Common myeloid progenitor, CD34-positive (primary cell): ENCODE measurements at regions not wholly inside any gene's neighbourhood (a gene's known extent, or its start where the extent isn't known, plus 50 kb on each side); places are given as distances from the start of the nearest gene placed in this dataset.

ENCODE experiments used
- CTCF ChIA-PET: fragments of 350-600 bp; sonication (Branson Sonifier 250); formaldehyde crosslinking; loops from one replicate; lab custom pipeline; 2021; ENCODE audit warnings: antibody characterized with exemption; lab: Charles Lee
- POLR2A ChIA-PET: fragments of 350-600 bp; sonication (Branson Sonifier 250); formaldehyde crosslinking; loops from one replicate; lab custom pipeline; 2021; ENCODE audit warnings: antibody characterized with exemption; lab: Charles Lee
- DNase-seq, 3 donors: peaks; one replicate each; pipeline versions ENCODE4 v3.0.0 to v3.0.0-alpha.2; 2013
- H3K27ac ChIP-seq, 2 experiments: 1 replicate in 1 of 2; 2 replicates in 1 of 2; pipeline ENCODE4 v1.7.0; 2013; ENCODE audit warnings: inconsistent platforms in 2 of 2, low read length in 2 of 2, mild to moderate bottlenecking in 2 of 2, low read depth in 1 of 2, moderate library complexity in 1 of 2; ENCODE audit not compliant: severe bottlenecking in 2 of 2, insufficient read depth in 1 of 2, poor library complexity in 1 of 2
- H3K27me3 ChIP-seq, 5 experiments: replicated peaks in 2 of 5; 1 replicate in 3 of 5; 2 replicates in 2 of 5; pipeline versions ENCODE4 v1.6.1 to v1.7.0; 2013; ENCODE audit warnings: low read length in 4 of 5, mild to moderate bottlenecking in 2 of 5, moderate library complexity in 2 of 5, inconsistent platforms in 1 of 5; ENCODE audit not compliant: insufficient read depth in 5 of 5, control insufficient read depth in 4 of 5
- H3K36me3 ChIP-seq, 4 experiments: 1 replicate in 2 of 4; 2 replicates in 2 of 4; pipeline versions ENCODE4 v1.6.1 to v1.7.0; 2013; ENCODE audit warnings: low read length in 3 of 4, control low read depth in 1 of 4, mild to moderate bottlenecking in 1 of 4; ENCODE audit not compliant: control insufficient read depth in 4 of 4, insufficient read depth in 4 of 4
- H3K4me1 ChIP-seq, 4 experiments: 1 replicate in 3 of 4; 2 replicates in 1 of 4; pipeline versions ENCODE4 v1.6.1 to v1.7.1; 2013; ENCODE audit warnings: low read length in 3 of 4, mild to moderate bottlenecking in 3 of 4, control low read depth in 1 of 4, inconsistent platforms in 1 of 4, moderate library complexity in 1 of 4; ENCODE audit not compliant: control insufficient read depth in 4 of 4, insufficient read depth in 4 of 4; ENCODE audit errors: control extremely low read depth in 1 of 4
- H3K4me3 ChIP-seq, 7 experiments: 1 replicate in 4 of 7; 2 replicates in 3 of 7; pipeline versions ENCODE4 v1.5.1 to v1.7.0; 2013; ENCODE audit warnings: mild to moderate bottlenecking in 7 of 7, low read length in 6 of 7, moderate library complexity in 6 of 7, inconsistent platforms in 2 of 7, low read depth in 2 of 7, control low read depth in 1 of 7; ENCODE audit not compliant: insufficient read depth in 4 of 7, control insufficient read depth in 1 of 7; ENCODE audit errors: extremely low read depth in 1 of 7
- H3K9me3 ChIP-seq, 5 experiments: 1 replicate in 4 of 5; 2 replicates in 1 of 5; pipeline versions ENCODE4 v1.6.1 to v1.7.1; 2013; ENCODE audit warnings: low read length in 4 of 5, mild to moderate bottlenecking in 2 of 5, inconsistent platforms in 1 of 5, low read depth in 1 of 5, moderate library complexity in 1 of 5; ENCODE audit not compliant: control insufficient read depth in 4 of 5, insufficient read depth in 2 of 5; ENCODE audit errors: control extremely low read depth in 1 of 5
- WGBS: methylation state at CpG from one replicate; pipeline ENCODE4 v1.1.5; 2013; ENCODE audit not compliant: insufficient coverage; 5-methylcytosine and 5-hydroxymethylcytosine counted together

- POLR2A ChIA-PET: no interaction called here
- Histone ChIP-seq H3K36me3 (no peaks in the 10 kb centered on the region), H3K27me3 (no peaks in the 10 kb centered on the region), H3K4me3 (peak overlapping the region in 1 of 7 experiments; percentile 7), H3K27ac (no peak overlapping the region), H3K9me3 (peaks cover 0 to 14% (median 0%) of the 10 kb centered on the region in 5 experiments), H3K4me1 (peaks cover 6 to 11% (median 7%) of the 10 kb centered on the region in 4 experiments)
- DNase-seq: peak in 2 of 3 donors; percentile 11 to 20
- WGBS: 0% methylated on average over 1 of the region's 2 CpGs
- CTCF ChIA-PET: no interaction called here
Measured at GRCh38 chr3:117893638-117894037, 1141.0 kb downstream of the IGSF11 start.

- WGBS: 91% methylated on average over 2 of the region's 6 CpGs
- DNase-seq: no peak
- CTCF ChIA-PET: no interaction called here
- Histone ChIP-seq H3K27me3 (no peaks in the 10 kb centered on the region), H3K36me3 (no peaks in the 10 kb centered on the region), H3K4me3 (no peak overlapping the region), H3K4me1 (peaks cover 0 to 1% (median under 1%) of the 10 kb centered on the region in 4 experiments), H3K9me3 (peaks cover 0 to 14% (median 0%) of the 10 kb centered on the region in 5 experiments), H3K27ac (no peak overlapping the region)
- POLR2A ChIA-PET: no interaction called here
Measured at GRCh38 chr3:117898722-117899522, 1135.7 kb downstream of the IGSF11 start.

- ChIA-PET CTCF (no interaction called here), POLR2A (no interaction called here)
- no peak overlapping the region for H3K4me3 ChIP-seq
- H3K27me3 ChIP-seq: no peaks in the 10 kb centered on the region
- peaks cover 0 to 2% (median 0%) of the 10 kb centered on the region in 5 experiments for H3K9me3 ChIP-seq
- H3K27ac ChIP-seq: no peak overlapping the region
- no peak for DNase-seq
- H3K36me3 ChIP-seq: no peaks in the 10 kb centered on the region
- no peaks in the 10 kb centered on the region for H3K4me1 ChIP-seq
Measured at GRCh38 chr3:117903226-117903625, 1131.4 kb downstream of the IGSF11 start.

- POLR2A ChIA-PET: no interaction called here
Measured at GRCh38 chr3:117910820-117911521, 1123.7 kb downstream of the IGSF11 start.

GRCh38 chr3:117912352-117912751 is 1122.3 kb downstream of the IGSF11 start:
- Histone ChIP-seq H3K4me3 (no peak overlapping the region), H3K27me3 (peaks cover 0 to 2% (median 0%) of the 10 kb centered on the region in 5 experiments), H3K27ac (no peak overlapping the region), H3K9me3 (no peaks in the 10 kb centered on the region), H3K4me1 (no peaks in the 10 kb centered on the region), H3K36me3 (no peaks in the 10 kb centered on the region)
- 100% methylated on average over 1 of the region's 2 CpGs for WGBS
- no peak for DNase-seq
- POLR2A ChIA-PET: no interaction called here
- CTCF ChIA-PET: no interaction called here

More at GRCh38 chr3:117910820-117911521, 1123.7 kb downstream of the IGSF11 start:
- WGBS: 100% methylated on average over 1 of the region's 3 CpGs
- no peaks in the 10 kb centered on the region for H3K4me1 ChIP-seq
- no peak overlapping the region for H3K4me3 ChIP-seq
- CTCF ChIA-PET: no interaction called here
- no peaks in the 10 kb centered on the region for H3K9me3 ChIP-seq
- DNase-seq: no peak
- no peaks in the 10 kb centered on the region for H3K27me3 ChIP-seq
- no peak overlapping the region for H3K27ac ChIP-seq
- H3K36me3 ChIP-seq: no peaks in the 10 kb centered on the region

GRCh38 chr3:117914540-117915100 is 1120.0 kb downstream of the IGSF11 start:
- ChIA-PET POLR2A (no interaction called here), CTCF (no interaction called here)
- Histone ChIP-seq H3K4me1 (no peaks in the 10 kb centered on the region), H3K4me3 (no peak overlapping the region), H3K36me3 (no peaks in the 10 kb centered on the region), H3K27me3 (peaks cover 0 to 2% (median 0%) of the 10 kb centered on the region in 5 experiments), H3K27ac (no peak overlapping the region), H3K9me3 (no peaks in the 10 kb centered on the region)
- no peak for DNase-seq
- 93% methylated on average over 8 of the region's 8 CpGs for WGBS

GRCh38 chr3:117916839-117917238 is 1117.8 kb downstream of the IGSF11 start:
- CTCF ChIA-PET: no interaction called here
- H3K27me3 ChIP-seq: peaks cover 0 to 2% (median 0%) of the 10 kb centered on the region in 5 experiments
- 100% methylated on average over 1 of the region's 2 CpGs for WGBS
- POLR2A ChIA-PET: no interaction called here
- no peaks in the 10 kb centered on the region for H3K9me3 ChIP-seq
- H3K36me3 ChIP-seq: no peaks in the 10 kb centered on the region
- no peak overlapping the region for H3K4me3 ChIP-seq
- H3K27ac ChIP-seq: no peak overlapping the region
- DNase-seq: no peak
- H3K4me1 ChIP-seq: no peaks in the 10 kb centered on the region
